K562 (cell line): ENCODE measurements at regions not wholly inside any gene's neighbourhood (a gene's known extent, or its start where the extent isn't known, plus 50 kb on each side); places are given as distances from the start of the nearest gene placed in this dataset.

Experiments used
- ATF3 ChIP-seq, 2 experiments: fragments of 450-650 bp in 1 of 2; sonication (generic) in 1 of 2; formaldehyde crosslinking in 1 of 2; IDR thresholded peaks in 1 of 2; conservative IDR thresholded peaks in 1 of 2; 2 replicates each; pipeline versions ENCODE4 v1.6.1 to v1.8.1; 2016 to 2023; ENCODE audit warnings: mild to moderate bottlenecking in 2 of 2, moderate library complexity in 2 of 2, inconsistent platforms in 1 of 2, missing genetic modification reagents in 1 of 2
- CBX1 ChIP-seq: sonication (generic); IDR thresholded peaks from 2 replicates; pipeline ENCODE4 v1.6.1; 2016; ENCODE audit warnings: antibody characterized with exemption, low read depth, mild to moderate bottlenecking
- CCAR2 ChIP-seq: fragments of 200-400 bp; formaldehyde crosslinking; IDR thresholded peaks from 2 replicates; pipeline ENCODE4 v1.6.1; 2017; ENCODE audit warnings: mild to moderate bottlenecking, low read depth, low read length
- ELK1 ChIP-seq: sonication (generic); formaldehyde crosslinking; IDR thresholded peaks from 2 replicates; pipeline ENCODE4 v1.8.1; 2022; ENCODE audit warnings: missing genetic modification reagents
- HDAC2 ChIP-seq: fragments of 450-650 bp; IDR thresholded peaks from 2 replicates; pipeline ENCODE4 v1.6.1; 2016; ENCODE audit warnings: mild to moderate bottlenecking
- HDGF ChIP-seq: fragments of 450-650 bp; IDR thresholded peaks from 2 replicates; pipeline ENCODE4 v1.6.1; 2016
- NONO ChIP-seq, 2 experiments: fragments of 200-400 bp in 1 of 2; fragments of 450-650 bp in 1 of 2; formaldehyde crosslinking in 1 of 2; IDR thresholded peaks; 2 replicates each; pipeline ENCODE4 v1.6.1; 2017; ENCODE audit warnings: low read depth in 2 of 2, mild to moderate bottlenecking in 2 of 2, moderate library complexity in 2 of 2, low read length in 1 of 2
- POLR2AphosphoS5 ChIP-seq: IDR thresholded peaks from 2 replicates; pipeline ENCODE4 v1.6.1; 2011; ENCODE audit warnings: mild to moderate bottlenecking, low read depth, low read length, moderate library complexity; ENCODE audit not compliant: control insufficient read depth, insufficient read depth
- SAFB ChIP-seq: fragments of 200-400 bp; formaldehyde crosslinking; IDR thresholded peaks from 2 replicates; pipeline ENCODE4 v1.6.1; 2017; ENCODE audit warnings: low read depth, low read length, borderline replicate concordance
- TF ChIP-seq, protein P1 (sequence below), 2 experiments: fragments of 250-450 bp in 1 of 2; fragments of 450-650 bp in 1 of 2; sonication (Bioruptor Pico) in 1 of 2; IDR thresholded peaks; 2 replicates each; pipeline versions ENCODE4 v1.6.1 to v1.8.0; 2016 to 2021; ENCODE audit warnings: mild to moderate bottlenecking in 2 of 2, moderate library complexity in 2 of 2, missing compliant biosample characterization in 1 of 2, missing genetic modification characterization in 1 of 2
- TF ChIP-seq, protein P2 (sequence below): sonication (generic); formaldehyde crosslinking; IDR thresholded peaks from 2 replicates; pipeline ENCODE4 v1.8.0; 2022; ENCODE audit warnings: mild to moderate bottlenecking, low read depth, missing genetic modification reagents
- TF ChIP-seq, protein P3 (sequence below): sonication (generic); formaldehyde crosslinking; IDR thresholded peaks from 2 replicates; pipeline ENCODE4 v1.4.0; 2020; ENCODE audit warnings: mild to moderate bottlenecking, missing genetic modification reagents

DNA sequence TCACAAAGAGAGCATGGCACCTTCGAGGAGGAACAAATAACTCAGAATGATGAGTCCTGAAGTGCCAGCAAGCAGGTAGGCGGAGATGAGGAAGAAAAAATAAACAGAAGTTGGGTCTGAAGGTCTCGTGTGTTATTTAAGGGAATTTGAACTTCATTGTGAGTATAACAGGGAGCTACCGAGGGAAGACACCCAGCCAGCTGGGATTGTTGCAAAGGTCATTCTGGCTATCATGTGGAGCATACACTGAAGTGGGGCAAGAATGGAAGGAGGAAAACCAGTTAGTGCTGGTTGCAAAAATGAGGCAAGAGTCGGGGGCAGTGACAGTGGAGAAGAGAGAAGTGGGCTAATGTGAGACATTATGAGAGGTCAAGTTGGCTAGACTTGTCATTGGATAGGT, 53.6 kb upstream of the RAP1A start:
- TF ChIP-seq CCAR2 = no peak
- no peak for TF ChIP-seq HDAC2
- TF ChIP-seq, protein P1, sequence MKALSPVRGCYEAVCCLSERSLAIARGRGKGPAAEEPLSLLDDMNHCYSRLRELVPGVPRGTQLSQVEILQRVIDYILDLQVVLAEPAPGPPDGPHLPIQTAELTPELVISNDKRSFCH (CRISPR knock-in tag; IDR thresholded peaks at IDR 0.05) = no peak
- TF ChIP-seq, protein P1 (tag; IDR thresholded peaks at IDR 0.05) = no peak
- TF ChIP-seq CBX1 = no peak
- no peak for TF ChIP-seq POLR2AphosphoS5
- TF ChIP-seq, protein P2, sequence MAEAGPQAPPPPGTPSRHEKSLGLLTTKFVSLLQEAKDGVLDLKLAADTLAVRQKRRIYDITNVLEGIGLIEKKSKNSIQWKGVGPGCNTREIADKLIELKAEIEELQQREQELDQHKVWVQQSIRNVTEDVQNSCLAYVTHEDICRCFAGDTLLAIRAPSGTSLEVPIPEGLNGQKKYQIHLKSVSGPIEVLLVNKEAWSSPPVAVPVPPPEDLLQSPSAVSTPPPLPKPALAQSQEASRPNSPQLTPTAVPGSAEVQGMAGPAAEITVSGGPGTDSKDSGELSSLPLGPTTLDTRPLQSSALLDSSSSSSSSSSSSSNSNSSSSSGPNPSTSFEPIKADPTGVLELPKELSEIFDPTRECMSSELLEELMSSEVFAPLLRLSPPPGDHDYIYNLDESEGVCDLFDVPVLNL (CRISPR knock-in tag) = no peak
- no peak for TF ChIP-seq ATF3 (IDR thresholded peaks at IDR 0.05)
- TF ChIP-seq ATF3 (CRISPR knock-in tag; conservative IDR thresholded peaks at IDR 0.05) = no peak
- TF ChIP-seq, protein P3, sequence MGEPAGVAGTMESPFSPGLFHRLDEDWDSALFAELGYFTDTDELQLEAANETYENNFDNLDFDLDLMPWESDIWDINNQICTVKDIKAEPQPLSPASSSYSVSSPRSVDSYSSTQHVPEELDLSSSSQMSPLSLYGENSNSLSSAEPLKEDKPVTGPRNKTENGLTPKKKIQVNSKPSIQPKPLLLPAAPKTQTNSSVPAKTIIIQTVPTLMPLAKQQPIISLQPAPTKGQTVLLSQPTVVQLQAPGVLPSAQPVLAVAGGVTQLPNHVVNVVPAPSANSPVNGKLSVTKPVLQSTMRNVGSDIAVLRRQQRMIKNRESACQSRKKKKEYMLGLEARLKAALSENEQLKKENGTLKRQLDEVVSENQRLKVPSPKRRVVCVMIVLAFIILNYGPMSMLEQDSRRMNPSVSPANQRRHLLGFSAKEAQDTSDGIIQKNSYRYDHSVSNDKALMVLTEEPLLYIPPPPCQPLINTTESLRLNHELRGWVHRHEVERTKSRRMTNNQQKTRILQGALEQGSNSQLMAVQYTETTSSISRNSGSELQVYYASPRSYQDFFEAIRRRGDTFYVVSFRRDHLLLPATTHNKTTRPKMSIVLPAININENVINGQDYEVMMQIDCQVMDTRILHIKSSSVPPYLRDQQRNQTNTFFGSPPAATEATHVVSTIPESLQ = no peak
- no peak for TF ChIP-seq HDGF
- TF ChIP-seq SAFB = no peak
- no peak for TF ChIP-seq NONO (IDR thresholded peaks at IDR 0.05; ENCODE audit: low read depth in 2 of 2, low read length in 1 of 2)
- no peak for TF ChIP-seq ELK1 (CRISPR knock-in tag)
